ENCODE measurements at regions not wholly inside any gene's neighbourhood (a gene's known extent, or its start where the extent isn't known, plus 50 kb on each side); places are given as distances from the start of the nearest gene placed in this dataset.

DNA sequence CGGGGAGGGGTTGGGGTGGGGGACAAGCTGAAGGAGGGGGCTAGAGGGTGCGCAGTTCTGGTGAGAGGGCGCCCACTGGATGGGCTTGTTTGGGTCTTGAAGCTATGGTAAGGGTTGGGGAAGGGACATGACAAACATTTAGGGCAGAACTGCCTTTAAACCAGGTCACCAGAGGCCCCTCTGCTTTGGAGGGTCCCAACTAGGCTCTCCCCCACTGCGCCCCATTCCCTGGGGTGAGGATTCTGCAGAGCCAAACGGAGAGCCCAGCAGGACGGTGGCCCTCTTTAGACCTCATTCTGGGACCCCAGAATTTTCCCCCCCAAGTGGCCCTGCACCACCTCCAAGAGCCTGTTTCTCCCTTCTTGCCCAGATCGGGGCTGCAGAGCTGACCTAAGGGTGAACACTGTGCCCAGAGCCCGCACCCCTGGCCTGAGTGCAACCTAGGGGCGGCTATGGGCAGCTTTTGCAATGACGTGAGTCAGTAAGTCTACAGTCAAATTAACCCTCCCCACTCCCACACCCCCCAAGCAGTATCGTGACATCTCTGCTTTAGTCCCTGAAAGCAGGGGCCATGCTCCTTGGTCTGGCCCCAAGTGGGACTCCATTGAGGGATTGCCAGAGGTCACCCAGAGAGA lies 593.8 kb downstream of the MATN1 start:
- no peak for DNase-seq (ENCODE audit: low read depth)

DNA sequence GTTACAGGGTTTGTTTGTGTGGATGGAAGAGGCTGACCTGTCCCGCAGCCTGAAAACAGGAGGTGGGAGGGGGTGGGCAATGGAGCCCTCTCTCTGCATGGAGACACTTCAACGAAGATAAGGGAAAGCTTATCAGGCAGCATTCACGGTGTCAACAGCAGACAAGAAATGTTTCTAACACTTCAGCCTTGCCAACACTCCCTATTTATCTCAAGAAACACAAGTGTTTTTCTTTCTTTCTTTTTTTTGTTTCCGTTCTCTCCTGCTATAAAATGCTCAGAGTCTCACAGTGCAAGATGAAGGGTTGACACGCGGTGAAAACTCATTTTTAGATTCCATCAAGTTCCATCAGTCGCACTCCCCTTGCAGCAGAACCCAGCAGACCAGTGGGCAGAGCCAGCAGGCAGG lies 594.4 kb downstream of the MATN1 start:
- no peak for DNase-seq (ENCODE audit: low read depth)

DNA sequence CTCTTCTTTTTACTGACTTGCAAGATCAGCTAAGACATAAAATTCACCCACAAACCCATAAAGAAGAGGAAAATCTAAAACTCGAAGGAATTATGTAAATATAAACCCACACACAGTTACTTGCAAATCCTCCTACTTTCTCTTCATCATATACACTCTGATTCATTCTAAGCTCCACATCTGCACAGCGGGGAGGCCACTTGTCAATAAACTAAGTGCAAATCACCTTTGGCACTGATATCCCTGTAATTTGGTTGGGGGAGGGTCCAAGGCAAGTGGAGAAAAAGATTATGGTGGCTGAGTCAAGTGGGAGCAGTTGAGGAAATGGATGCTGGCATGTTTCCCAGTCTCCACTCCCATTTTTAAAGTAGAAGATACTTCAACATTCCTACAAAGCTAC lies 596.5 kb downstream of the MATN1 start:
- no peak for DNase-seq (ENCODE audit: low read depth)

DNA sequence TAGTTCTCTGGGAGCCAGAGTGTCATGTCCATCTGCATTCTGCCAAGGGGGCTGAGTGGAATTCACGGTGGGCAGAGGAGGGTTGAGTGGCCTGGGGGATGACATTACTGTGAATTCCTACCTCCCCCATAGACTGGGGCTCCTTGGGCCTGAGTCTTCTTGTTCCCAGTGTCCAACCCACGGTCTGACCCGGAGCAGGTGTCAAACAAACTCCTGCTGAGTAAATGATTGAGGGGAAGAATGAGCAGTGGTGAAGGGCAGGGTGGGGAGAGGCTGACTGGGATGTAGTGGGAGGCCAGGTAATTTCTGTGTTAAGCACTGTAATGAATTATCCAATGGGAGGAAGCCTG lies 597.6 kb downstream of the MATN1 start:
- no peak for DNase-seq (ENCODE audit: low read depth)

DNA sequence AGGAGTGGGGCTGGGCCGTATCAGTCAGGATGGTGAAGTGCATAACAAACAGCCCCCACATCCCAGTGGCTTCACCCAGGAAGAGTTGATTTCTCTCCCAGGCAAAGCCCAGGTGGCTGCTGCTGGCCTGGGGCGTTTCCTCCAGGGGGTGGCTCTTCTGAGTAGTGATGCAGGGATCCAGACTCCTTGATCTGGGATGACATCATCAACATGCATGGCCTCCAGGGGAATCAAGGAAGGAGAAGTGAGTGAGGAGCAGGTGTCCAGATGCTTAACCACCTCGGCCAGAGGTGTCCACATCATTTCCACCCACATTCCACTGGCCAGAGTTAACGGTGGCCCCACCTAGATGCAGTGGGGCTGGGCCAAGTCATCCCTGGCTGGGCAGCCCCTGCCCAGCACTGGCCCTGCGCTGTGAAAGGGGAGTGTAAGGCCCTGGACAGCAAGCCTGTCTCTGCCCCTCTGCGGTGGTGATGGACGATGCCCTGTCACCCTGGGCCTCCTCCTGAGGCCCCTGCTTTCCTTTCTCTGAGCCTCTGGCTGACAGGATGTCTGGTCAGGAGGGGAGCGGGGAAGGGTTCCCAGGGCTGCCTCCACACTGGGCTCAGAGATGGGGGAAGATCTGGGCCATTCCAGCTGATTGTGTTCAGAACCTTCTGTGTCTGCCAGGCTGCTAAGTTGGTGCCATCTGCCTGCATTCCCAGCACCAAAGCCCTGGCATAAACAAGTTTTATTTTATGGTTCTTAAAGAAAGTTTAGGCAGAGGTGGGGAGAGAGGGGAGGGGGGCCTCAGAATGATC lies 598.2 kb downstream of the MATN1 start:
- DNase-seq (ENCODE audit: low read depth) = no peak

DNA sequence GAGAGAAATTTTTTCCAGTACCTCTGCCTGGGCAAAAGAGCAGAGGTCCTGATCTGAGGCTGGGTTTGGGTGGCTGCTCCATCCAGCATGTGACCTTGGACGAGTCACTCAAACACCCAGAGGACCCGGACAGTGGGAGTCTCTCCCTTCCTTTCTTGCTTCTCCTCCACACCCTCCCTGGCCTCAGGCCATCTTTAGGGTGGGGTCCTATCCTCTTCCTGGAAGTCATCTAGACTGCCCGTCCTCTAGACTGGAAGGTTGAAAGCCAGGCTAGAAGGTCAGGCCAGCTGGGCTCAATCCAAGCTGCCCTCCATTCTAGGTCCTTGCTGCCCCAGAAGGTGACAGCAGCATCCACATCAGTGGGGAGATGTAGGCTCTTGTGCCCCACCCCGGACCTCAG lies 599.5 kb downstream of the MATN1 start:
- no peak for DNase-seq (ENCODE audit: low read depth)

DNA sequence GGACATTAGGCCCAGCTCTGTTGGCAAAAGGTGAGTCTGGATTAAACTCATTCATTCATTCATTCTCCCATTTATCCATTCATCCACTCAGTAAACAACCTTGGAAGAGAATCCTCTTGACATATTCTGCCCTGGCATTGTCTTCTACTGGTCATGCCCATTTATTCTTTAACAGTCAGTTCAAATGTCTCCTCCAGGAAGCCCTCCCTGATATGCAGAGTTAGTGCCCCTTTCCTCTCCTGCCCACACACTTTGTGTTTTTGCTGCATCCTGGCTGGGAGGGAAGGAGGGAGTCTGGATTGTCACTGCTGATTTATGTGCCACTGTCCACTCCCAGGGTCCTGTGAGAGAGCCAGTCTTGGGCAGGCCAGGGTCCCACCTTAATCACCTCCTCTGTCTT lies 600.3 kb downstream of the MATN1 start:
- DNase-seq (ENCODE audit: low read depth) = no peak

DNA sequence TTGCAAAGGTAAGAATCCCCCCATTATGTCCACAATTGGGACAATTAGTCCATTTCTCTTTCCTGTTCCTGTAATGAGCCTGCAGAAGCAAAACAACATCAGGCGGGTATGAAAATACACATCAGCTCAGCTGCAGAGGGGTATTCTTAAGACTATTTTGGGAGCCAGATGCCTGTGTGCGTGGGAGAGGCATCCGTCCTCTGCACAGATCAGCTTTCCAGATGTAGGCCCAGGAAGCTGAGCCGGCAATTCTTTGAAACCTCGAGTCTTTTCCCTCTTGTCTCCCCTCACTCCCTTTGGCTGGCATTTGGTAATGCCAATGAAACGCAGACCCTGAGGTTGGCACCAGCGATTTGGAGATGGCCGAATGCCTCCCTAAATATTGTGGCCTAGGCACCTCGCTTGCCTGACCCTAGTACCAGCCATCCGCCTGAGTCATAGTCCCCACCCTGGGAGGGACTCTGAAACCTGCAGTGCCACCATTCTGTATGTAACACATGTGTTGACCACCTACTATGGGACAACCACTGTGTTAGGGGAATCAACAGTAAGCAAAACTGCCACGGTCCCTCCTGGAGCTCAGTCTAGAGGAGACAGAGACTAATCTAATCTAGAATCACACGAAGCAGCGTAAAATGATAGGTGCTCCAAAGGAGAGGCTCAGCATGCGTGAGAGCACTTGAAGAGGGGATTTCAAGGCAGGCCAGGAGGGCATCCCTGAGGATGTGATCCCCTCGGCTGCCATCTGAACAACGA lies 603.0 kb downstream of the MATN1 start:
- DNase-seq (ENCODE audit: low read depth) = no peak

DNA sequence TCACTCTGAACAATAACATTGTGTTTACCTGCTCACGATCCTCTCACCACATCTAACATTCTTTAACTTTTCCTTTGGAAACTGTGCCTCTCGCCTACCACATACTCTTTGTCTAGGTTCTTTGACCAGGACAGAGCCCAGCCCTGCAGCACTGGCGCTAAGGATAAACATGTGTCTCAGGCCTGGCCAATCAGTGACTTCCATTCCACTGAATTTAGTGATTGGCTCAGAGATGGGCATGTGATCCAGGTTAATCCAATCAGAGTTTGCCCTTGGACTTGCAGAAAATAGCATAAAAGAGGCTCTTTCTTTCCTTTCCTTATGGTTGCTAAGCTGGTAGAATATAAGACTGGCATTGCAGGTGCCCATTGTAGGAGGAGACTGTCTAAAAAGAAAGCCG lies 605.7 kb downstream of the MATN1 start:
- DNase-seq (ENCODE audit: low read depth) = peak; percentile 2

DNA sequence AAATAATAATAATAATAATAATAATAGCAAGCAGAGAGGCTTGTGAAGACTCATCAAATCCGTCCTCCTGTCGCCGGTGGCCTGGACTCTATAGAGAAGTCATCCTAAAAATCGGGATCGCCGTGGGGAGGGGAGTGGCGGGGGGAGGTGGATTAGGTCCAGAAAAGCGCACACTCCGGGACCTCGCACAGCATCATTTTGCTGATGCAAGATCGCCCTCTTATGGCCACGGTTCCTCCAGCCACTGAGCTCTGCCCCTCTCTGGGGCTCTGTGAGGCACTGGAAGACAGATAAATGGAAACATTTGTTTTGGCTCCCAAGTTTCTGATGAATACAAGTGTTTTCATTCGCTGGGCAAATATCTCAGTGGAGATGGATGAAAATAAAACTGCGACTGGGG lies 612.0 kb downstream of the MATN1 start:
- DNase-seq (ENCODE audit: low read depth) = peak; percentile 30

DNA sequence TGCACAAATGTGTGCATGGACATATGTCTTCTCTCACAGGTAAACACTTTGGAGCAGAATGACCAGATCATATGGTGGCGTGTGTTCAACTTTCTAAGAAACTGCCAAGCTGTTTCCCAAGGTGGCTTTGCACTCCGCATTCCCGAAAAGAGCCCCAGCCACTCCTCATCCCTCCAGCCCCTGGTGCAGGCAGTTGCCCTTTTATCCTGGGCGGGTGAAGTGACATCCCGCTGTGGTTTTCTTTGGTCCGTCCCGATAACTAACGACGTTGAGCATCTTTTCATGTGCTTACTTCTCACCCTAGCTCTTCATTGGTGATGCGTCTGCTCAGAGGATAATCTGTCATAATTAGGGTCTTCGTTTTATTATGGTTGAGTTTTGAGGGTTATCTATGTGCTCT lies 612.5 kb downstream of the MATN1 start:
- no peak for DNase-seq (ENCODE audit: low read depth)

DNA sequence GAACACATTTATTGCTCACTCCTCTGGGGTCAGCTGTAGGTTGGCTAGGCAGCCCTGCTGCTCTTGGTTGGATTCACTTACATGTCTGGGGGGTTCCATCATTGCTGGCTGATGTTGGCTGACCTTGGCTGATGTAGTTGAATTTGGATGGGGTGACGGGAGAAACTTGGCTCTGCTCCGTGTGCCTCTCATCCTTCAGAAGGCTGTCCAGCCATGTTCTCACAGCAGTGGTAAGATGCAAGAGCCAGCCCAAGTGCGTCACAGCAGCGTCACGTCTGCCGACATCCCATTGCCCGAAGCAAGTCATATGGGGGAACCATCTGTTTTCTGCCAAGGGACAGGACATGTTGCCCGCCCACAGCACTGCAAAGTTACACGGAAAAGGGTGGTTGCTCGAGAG lies 613.5 kb downstream of the MATN1 start:
- DNase-seq (ENCODE audit: low read depth) = peak; percentile 15

DNA sequence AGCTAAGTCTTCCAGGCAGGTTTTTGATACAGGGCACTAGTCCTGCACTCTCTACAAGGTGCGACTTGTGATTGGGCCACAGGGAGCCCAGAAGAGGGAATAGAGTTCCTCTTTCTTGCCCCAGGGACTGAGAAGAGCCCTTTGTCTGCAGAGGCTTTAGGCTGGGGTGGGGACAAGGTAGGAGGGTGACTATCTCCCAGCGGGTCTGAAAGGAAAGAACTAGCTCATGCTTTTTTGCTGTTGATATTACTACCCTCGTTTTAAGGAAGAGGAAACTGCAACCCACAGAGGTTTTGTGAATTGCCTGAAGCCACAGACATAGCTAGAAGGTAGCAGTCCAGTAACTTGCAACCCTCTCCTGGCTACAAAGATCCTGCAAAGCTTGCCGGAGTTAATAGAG lies 615.2 kb downstream of the MATN1 start:
- no peak for DNase-seq (ENCODE audit: low read depth)

DNA sequence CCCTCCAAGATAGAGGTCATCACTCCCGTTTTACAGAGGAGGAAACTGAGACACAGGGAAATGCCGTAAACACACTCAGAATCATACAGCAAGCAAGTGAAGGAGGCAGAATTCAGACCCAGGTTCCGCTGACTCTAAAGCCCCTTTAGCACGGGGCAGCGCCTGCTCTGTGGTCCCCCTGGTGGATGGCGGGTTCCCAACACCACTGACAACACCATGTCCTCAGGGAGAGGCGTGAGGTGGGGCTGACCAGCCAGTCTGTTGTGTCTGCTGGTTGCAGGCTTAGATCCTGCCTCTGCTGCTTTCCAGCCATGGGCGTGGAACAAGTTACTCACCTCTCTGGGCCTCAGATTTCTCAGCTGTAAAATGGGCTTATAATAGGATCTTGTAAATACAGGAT lies 617.3 kb downstream of the MATN1 start:
- DNase-seq (ENCODE audit: low read depth) = peak; percentile 44

DNA sequence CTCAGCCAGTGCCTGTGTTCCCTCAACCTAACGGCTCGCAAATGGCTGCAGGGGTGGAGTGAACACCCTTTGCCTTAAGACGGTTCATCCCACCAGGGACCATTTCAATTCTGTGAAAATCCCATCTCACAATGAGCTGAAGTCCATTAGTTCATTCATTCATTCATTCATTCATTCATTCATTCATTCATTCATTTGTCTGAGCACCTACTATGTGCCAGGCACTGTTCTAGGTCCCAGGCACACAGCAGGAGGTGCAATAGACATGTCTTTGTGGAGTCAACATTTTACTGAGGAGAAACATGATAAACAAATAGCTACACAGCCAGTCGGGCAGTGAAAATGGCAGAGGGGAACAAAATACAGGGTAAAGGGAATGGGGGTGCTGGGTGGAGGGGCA lies 618.8 kb downstream of the MATN1 start:
- DNase-seq (ENCODE audit: low read depth) = no peak

DNA sequence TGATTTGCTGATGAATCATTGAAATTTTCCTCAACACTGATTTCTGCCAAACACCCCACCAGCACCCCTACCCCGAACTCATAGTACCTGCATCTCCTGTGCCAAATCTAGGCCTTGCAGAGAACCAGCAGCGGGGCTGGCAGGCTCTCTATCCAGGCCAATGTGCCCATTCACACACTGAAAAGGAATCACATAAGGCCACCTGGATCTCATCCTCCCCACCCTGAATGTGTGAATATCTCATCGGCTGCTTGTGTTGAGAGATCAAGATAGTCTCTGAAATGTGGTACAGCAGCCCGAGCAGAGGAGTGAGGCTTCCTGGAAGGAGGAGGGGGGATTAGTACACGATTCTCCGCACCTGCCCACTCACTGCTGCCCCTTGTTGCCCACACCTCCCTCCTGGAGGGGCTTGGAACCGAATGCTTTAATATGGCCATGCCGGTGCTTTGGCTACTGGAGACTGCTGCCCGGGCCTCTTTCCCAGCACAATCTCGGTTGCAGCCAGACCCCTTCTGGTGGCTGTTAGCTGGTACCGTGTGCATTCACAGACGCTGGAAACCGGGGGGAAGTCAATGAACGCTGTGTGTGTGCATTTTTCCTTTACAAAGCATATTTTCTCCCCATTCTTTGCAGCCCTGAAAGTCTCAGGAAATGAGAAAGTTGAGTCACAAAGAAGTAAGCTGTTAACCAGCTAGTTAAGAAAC lies 619.5 kb downstream of the MATN1 start:
- DNase-seq (ENCODE audit: low read depth) = no peak

DNA sequence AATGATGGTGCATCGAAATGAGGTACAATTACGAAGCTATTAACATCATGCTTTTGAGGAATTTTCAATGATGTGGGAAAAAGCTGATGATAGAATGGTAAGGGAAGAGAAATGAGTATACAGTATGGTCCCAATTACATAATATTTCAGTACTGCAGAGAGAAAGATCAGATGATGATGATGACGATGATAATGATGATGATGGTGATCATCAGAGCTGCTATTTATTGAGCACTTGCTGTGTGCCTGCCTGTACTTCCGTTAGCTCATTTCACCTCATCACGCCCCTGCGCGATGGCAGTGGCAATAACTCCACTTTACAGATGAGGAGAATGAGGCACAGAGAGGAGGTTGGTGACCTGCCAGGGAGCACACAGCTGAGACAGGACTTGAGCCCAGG lies 620.8 kb downstream of the MATN1 start:
- no peak for DNase-seq (ENCODE audit: low read depth)

DNA sequence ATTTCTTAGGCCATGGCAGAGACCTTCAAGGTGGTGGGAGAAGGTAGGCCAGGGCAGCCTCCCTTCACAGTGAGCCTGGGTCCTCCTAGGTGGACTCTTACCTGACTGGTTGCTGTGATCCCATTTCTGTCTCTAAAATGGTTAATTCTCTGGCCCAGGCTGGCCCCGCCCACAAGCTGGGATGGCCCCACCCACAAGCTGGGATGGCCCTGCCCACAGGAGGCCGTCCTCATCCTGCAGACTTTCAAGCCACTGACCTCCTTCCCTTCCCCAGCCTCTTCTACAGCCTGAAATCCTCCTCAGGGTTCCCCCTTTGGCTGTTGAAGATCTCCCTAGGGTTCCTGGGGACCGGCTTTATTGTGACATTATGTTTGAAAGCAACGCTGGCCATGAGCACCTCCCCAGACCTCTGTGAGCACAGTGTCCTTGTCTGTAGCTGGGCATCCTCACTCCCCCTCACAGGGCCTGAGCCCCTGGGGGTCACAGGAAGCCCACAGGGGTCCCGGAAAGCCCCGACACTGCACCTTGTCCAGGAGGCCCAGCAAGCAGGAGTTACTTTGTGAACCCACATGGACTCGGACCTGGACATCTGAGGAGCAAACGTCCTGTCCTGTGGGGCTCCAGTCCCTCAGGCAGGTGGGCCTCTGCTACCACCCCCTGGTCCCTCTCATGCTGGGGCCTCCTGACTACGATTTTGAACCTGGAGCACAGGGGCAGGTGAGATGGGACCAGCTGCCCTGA lies 621.7 kb downstream of the MATN1 start:
- no peak for DNase-seq (ENCODE audit: low read depth)

DNA sequence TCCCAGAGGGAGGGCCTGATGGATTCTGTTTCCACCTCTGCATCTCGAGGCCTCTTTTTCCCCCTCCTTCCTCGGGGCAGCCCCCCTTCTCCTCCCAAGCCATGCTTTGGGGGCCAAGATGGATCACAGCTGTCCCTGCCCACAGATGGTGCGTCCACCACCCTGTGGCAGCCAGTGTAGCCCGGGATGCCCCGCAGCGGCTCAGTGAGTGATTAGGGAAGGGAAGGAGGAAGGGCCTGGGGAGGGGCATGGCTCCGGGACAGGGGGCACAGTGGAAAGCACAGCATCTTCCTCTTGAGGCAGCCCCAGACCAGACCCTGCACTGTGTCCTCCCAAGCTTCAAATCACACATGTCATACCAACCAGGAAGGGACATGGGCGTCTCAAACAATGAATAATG lies 622.4 kb downstream of the MATN1 start:
- DNase-seq (ENCODE audit: low read depth) = no peak

DNA sequence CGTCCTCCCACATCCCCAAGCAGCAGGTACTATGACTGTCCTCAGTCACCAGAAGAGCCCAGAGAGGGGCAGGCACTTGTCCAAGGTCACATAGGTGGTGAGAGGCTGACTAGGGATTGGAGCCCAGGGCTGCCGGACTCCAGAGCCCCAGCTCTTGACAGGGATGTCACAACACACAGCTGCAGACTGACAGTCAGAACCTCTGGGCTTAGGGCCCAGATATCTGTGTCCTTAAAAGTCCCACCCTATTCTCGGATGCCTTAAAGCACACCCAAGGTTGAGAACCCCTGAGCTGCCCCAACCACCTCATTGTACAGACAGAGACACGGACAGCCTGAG lies 622.9 kb downstream of the MATN1 start:
- DNase-seq (ENCODE audit: low read depth) = no peak

DNA sequence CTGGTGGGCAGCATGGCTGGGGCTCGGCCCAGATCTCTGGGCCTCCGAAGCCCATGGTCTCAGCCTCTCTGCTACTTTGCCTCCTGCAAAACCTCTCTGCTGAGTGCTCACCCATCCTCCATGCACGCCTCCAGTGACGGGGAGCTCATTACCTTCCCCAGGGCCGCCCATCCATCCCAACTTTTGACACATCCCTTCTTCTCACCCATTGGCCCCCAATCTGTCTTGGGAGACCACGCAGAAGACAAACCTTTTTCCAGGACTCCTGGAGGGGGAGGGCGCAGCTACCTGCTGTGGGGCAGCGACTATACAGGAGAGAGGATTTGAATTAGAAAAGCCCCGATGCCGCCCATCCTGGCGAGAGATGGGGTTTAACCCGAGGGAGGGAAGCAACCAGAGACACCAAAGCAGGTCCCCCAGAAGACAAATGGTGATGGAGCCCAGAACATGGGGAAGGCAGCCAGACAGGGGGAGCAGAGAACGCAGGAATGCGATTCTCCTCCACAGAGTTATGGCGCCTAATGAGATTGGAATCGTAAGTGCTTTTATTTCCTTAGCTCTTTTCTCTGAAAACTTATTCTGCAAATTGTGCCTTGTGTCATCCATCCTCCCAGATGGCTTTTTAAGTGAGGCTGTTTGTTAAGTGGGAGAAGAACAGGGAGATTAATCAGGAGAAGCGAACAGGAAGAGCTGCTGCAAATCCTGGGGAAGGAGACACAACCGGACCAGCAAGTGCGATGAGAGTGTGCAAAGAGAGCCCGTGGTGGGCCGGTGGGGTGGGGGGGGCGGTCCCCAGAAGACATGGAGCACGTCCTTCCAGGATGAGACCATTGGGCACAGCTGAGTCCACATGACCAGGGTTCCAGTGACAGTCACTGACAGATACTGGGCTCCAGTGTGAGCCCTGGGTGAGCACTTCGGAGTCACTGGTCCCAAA lies 623.5 kb downstream of the MATN1 start:
- no peak for DNase-seq (ENCODE audit: low read depth)

All from M059J (cell line).